ENCODE measurements at regions not wholly inside any gene's neighbourhood (a gene's known extent, or its start where the extent isn't known, plus 50 kb on each side); places are given as distances from the start of the nearest gene placed in this dataset.

DNA sequence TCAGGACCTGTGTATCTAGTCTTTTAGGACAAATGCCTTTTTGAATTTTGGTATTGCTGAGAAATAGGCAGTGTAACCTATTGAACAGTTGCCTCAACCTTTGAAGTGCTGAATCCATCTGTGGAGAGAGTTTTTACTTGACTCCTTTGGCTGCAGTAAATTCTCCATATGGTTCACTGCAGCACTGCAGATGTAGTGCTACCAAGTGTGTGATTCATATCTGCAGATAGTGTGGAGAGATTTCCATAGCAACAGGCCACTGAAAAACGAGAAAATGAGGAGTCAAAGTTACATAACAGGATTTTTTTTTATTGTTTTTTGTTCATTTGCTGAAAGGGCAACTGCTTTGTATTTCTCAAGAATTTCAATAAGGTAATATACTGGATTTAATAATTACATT is 356.1 kb downstream of the RAB38 start:
- no peaks in the 10 kb centered on the region for H3K27me3 ChIP-seq
- no peak overlapping the region for H3K27ac ChIP-seq
- no peaks in the 10 kb centered on the region for H3K4me1 ChIP-seq (ENCODE audit: control insufficient read depth in 1 of 2, insufficient read depth in 1 of 2, low read depth in 1 of 2, low read length in 1 of 2)
- H3K9me3 ChIP-seq, result no peaks in the 10 kb centered on the region
- TF ChIP-seq, protein P1, sequence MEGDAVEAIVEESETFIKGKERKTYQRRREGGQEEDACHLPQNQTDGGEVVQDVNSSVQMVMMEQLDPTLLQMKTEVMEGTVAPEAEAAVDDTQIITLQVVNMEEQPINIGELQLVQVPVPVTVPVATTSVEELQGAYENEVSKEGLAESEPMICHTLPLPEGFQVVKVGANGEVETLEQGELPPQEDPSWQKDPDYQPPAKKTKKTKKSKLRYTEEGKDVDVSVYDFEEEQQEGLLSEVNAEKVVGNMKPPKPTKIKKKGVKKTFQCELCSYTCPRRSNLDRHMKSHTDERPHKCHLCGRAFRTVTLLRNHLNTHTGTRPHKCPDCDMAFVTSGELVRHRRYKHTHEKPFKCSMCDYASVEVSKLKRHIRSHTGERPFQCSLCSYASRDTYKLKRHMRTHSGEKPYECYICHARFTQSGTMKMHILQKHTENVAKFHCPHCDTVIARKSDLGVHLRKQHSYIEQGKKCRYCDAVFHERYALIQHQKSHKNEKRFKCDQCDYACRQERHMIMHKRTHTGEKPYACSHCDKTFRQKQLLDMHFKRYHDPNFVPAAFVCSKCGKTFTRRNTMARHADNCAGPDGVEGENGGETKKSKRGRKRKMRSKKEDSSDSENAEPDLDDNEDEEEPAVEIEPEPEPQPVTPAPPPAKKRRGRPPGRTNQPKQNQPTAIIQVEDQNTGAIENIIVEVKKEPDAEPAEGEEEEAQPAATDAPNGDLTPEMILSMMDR (IDR thresholded peaks at IDR 0.05), result no peak
- no peak overlapping the region for H3K4me3 ChIP-seq (ENCODE audit: low read depth in 1 of 2, low read length in 1 of 2)
- no peaks in the 10 kb centered on the region for H3K36me3 ChIP-seq

DNA sequence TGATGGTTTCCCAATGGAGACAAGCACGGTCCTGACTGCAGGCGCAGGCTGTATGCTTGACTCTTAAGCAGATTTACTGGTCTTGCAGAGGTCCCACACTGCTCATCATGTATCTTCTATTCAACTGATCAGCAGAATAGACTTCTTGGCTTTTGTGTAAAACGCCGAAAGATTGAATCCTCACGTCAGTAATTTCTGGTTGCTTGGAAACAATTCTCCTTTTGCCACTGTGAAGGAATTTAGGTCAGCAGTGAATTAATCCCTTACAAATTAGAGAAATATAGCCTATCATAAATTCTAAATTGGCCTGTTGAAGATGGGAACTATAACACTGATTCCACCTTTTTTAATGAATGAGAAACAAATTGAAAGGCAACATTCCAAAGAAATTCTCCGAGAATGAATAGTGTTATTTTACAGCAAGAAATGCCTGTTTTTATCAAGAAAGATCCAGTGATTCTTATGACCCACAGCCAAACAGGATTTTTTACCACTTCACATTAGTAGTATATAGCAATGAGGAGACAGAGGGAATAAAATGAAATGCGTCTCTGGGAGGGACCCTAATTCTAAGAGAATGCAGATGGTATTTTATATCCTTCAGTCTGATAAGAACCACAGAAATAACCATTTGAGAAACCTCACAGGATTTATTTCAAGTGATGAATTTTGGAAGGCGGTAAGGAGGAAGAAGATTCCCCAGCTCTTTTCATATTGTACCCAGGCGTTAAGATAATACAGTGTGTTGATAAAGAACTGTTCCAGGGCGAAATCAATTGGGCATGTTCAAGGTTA is 362.5 kb downstream of the RAB38 start:
- no peak overlapping the region for H3K4me3 ChIP-seq (ENCODE audit: low read depth in 1 of 2, low read length in 1 of 2)
- H3K27me3 ChIP-seq, result no peaks in the 10 kb centered on the region
- no peaks in the 10 kb centered on the region for H3K9me3 ChIP-seq
- H3K4me1 ChIP-seq (ENCODE audit: control insufficient read depth in 1 of 2, insufficient read depth in 1 of 2, low read depth in 1 of 2, low read length in 1 of 2), result no peaks in the 10 kb centered on the region
- TF ChIP-seq, protein P1 (IDR thresholded peaks at IDR 0.05), result no peak
- H3K36me3 ChIP-seq, result no peaks in the 10 kb centered on the region
- no peak overlapping the region for H3K27ac ChIP-seq

DNA sequence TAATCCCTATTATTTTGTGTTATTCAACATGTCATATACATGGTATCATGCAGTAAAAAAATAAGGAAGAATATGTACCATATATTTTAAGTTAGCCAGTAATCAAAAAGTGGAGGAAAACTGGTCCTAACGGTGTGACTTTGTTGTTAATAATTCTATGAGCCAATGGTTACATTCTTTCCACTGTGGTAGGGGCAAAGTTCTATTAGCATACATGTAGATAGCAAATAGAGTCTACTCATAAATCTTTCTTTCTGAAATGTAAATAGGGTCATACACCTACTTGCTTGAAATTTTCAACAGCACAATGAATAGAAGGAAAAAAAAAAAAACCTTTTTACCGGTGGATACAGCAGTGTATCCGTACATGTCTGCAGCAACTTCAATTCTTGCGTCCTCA is 364.8 kb downstream of the RAB38 start:
- Histone ChIP-seq H3K36me3 (no peaks in the 10 kb centered on the region), H3K27ac (no peak overlapping the region), H3K4me3 (ENCODE audit: low read depth in 1 of 2, low read length in 1 of 2) (no peak overlapping the region), H3K27me3 (no peaks in the 10 kb centered on the region), H3K9me3 (no peaks in the 10 kb centered on the region), H3K4me1 (ENCODE audit: control insufficient read depth in 1 of 2, insufficient read depth in 1 of 2, low read depth in 1 of 2, low read length in 1 of 2) (no peaks in the 10 kb centered on the region)
- TF ChIP-seq, protein P1 (IDR thresholded peaks at IDR 0.05), result no peak

DNA sequence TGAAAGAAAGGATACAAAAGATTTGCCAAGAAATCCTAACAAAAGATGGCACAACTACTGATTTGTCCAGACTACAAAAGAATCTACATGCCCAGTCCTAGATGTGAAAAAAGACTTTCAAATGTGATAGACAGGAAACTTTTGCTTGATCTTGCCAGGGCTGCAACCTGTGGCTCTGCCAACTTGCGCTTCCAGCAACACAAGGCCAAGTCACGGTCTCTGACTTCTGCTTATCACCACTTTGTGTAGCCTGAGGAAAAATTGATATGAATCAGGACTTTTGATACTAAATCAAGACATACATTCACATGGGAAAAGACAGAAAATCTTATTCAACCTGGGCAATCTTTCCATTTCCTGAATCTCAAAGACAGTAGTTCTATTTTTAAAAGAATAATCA is 366.0 kb downstream of the RAB38 start:
- Histone ChIP-seq H3K27ac (no peak overlapping the region), H3K9me3 (no peaks in the 10 kb centered on the region), H3K4me1 (ENCODE audit: control insufficient read depth in 1 of 2, insufficient read depth in 1 of 2, low read depth in 1 of 2, low read length in 1 of 2) (no peaks in the 10 kb centered on the region), H3K27me3 (no peaks in the 10 kb centered on the region), H3K4me3 (ENCODE audit: low read depth in 1 of 2, low read length in 1 of 2) (no peak overlapping the region), H3K36me3 (no peaks in the 10 kb centered on the region)
- TF ChIP-seq, protein P1 (IDR thresholded peaks at IDR 0.05), result no peak

DNA sequence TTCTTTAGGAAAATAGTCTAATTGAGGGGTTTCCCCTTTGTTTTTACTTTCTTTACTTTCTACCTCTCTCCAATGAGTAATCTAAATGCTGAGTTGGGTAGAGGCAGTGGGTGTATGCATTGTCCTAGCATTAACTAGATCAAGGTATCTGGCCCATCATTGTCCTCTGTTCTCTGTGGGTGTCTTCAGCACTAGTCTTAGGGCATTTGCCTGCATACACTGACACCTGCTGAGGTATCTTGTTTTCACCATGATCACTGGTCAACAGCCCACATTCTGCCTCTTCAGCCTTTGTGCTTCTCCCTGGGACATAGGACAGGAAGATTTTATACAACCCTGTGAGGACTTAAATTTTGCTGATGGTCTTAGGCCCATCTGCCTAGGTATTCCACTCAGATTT is 371.1 kb downstream of the RAB38 start:
- Histone ChIP-seq H3K27ac (no peak overlapping the region), H3K4me3 (ENCODE audit: low read depth in 1 of 2, low read length in 1 of 2) (no peak overlapping the region), H3K9me3 (no peaks in the 10 kb centered on the region), H3K27me3 (no peaks in the 10 kb centered on the region), H3K36me3 (no peaks in the 10 kb centered on the region), H3K4me1 (ENCODE audit: control insufficient read depth in 1 of 2, insufficient read depth in 1 of 2, low read depth in 1 of 2, low read length in 1 of 2) (no peaks in the 10 kb centered on the region)
- TF ChIP-seq, protein P1 (IDR thresholded peaks at IDR 0.05), result no peak

Measured in neutrophil (primary cell).